Mammary epithelial cell (primary cell): ENCODE measurements at regions not wholly inside any gene's neighbourhood (a gene's known extent, or its start where the extent isn't known, plus 50 kb on each side); places are given as distances from the start of the nearest gene placed in this dataset.

ENCODE experiments used
- CTCF ChIP-seq, 2 donors: IDR thresholded peaks in 1 of 2; conservative IDR thresholded peaks in 1 of 2; 2 replicates each; pipeline ENCODE4 v1.5.1; 2011 to 2012; ENCODE audit warnings: inconsistent platforms in 2 of 2, low read length in 2 of 2, mild to moderate bottlenecking in 2 of 2, control low read depth in 1 of 2, low read depth in 1 of 2; ENCODE audit not compliant: insufficient read depth in 1 of 2; ENCODE audit errors: extremely low read depth in 1 of 2
- EZH2 ChIP-seq: IDR thresholded peaks from 2 replicates; pipeline ENCODE4 v1.6.1; 2012; ENCODE audit warnings: low read length, inconsistent platforms, borderline replicate concordance

DNA sequence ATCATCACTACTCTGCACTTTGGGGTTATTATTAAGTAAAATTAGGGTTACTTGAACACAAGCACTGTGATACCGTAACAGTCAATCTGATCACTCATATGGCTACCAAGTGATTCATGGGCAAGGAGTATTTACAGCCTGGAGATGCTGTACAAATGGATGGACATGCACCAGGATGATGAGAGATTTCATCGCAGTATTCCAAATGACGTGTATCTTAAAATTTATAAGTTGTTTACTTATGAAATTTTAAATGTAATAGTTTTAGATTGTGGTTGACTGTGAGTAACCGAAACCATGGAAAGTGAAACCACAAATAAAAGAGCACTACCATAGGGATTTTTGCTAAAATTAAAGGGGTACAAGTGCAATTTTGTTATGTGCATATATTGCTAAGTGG is 462.2 kb upstream of the PTGER4 start:
- TF ChIP-seq CTCF (conservative IDR thresholded peaks at IDR 0.05 in 1 of 2, IDR thresholded peaks at IDR 0.05 in 1 of 2; ENCODE audit: extremely low read depth in 1 of 2, insufficient read depth in 1 of 2, low read depth in 1 of 2, low read length in 2 of 2) (no peak), EZH2 (no peak)
